Psoas muscle (tissue), 7 donors: ENCODE measurements at regions not wholly inside any gene's neighbourhood (a gene's known extent, or its start where the extent isn't known, plus 50 kb on each side); places are given as distances from the start of the nearest gene placed in this dataset.

Experiments
- ATAC-seq, 4 donors: fragments of 200-7000 bp; cut with Tn5 transposase; one replicate each; pipeline ENCODE4 v1.9.1; 2020; ENCODE audit warnings: moderate library complexity in 3 of 4, mild to moderate bottlenecking in 2 of 4
- DNase-seq, 2 donors: peaks; one replicate each; pipeline ENCODE4 v3.0.0-alpha.2; 2020
- H3K27ac ChIP-seq: fragments of 200-600 bp; one replicate; pipeline ENCODE4 v1.8.0; 2022
- H3K27me3 ChIP-seq, 3 donors: fragments of 200-600 bp in 1 of 3; one replicate each; pipeline versions ENCODE4 v1.6.1 to v1.8.0; 2013 to 2022; ENCODE audit warnings: low read length in 2 of 3, mild to moderate bottlenecking in 2 of 3, moderate library complexity in 1 of 3; ENCODE audit not compliant: insufficient read depth in 3 of 3
- H3K36me3 ChIP-seq, 2 donors: fragments of 200-600 bp in 1 of 2; one replicate each; pipeline versions ENCODE4 v1.6.1 to v1.8.0; 2013 to 2022; ENCODE audit warnings: low read depth in 1 of 2, mild to moderate bottlenecking in 1 of 2, moderate library complexity in 1 of 2; ENCODE audit not compliant: insufficient read depth in 1 of 2
- H3K4me1 ChIP-seq: fragments of 200-600 bp; one replicate; pipeline ENCODE4 v1.8.0; 2022
- H3K4me3 ChIP-seq: fragments of 200-600 bp; one replicate; pipeline ENCODE4 v1.8.0; 2022; ENCODE audit warnings: mild to moderate bottlenecking
- H3K9me3 ChIP-seq: fragments of 200-600 bp; one replicate; pipeline ENCODE4 v1.8.0; 2022
- CTCF ChIP-seq: fragments of 200-600 bp; IDR thresholded peaks from one replicate; pipeline ENCODE4 v1.8.0; 2022; ENCODE audit warnings: antibody characterized with exemption
- WGBS, 3 donors: extraction: QIAGEN DNeasy Blood & Tissue Kit; methylation state at CpG; one replicate each; pipeline versions ENCODE4 v1.1.6 to v1.1.7; 2013; 5-methylcytosine and 5-hydroxymethylcytosine counted together
- intact Hi-C, 2 donors: fragments of 100-400 bp; cut with DNase I; formaldehyde crosslinking; loops; one replicate each; pipeline versions ENCODE4 v1.11.0 to v1.14.2; 2022
- donor health status: healthy with polysubstance abuse.
- donor health status: DM: no; HTN: no; CAD: no; lungs with moderate emphysema.
- donor health status: Bipolar disorder and iron deficiency.
- donor health status: healthy.
- donor health status: DM: yes; HTN: yes; CAD: no.
- donor health status: DM: no; HTN: no; CAD: no.
- donor health status: DM: yes; HTN: yes; CAD: no.

GRCh38 chr4:141339391-141339790 lies 118.7 kb downstream of the ZNF330 start:
- Histone ChIP-seq H3K36me3 (no peaks in the 10 kb centered on the region), H3K4me1 (no peaks in the 10 kb centered on the region), H3K9me3 (no peaks in the 10 kb centered on the region), H3K27me3 (no peaks in the 10 kb centered on the region), H3K27ac (no peak overlapping the region), H3K4me3 (no peak overlapping the region)
- DNase-seq (no peak), ATAC-seq (no peak)
- WGBS, 3 donors: 64 to 77% (median 76%) methylated on average over 3 of the region's 3 CpGs
- no peak for TF ChIP-seq CTCF
- intact Hi-C loops: loop anchor here in 1 of 2 donors (5.0 kb wide), 1 partner anchor 298 kb away; the partner anchor contains the start of gene IL15

- no peak for ATAC-seq
- Histone ChIP-seq H3K27ac (no peak overlapping the region), H3K36me3 (no peaks in the 10 kb centered on the region), H3K4me3 (no peak overlapping the region), H3K27me3 (no peaks in the 10 kb centered on the region), H3K9me3 (no peaks in the 10 kb centered on the region), H3K4me1 (no peaks in the 10 kb centered on the region)
- no peak for DNase-seq
- intact Hi-C loops: loop anchor here (5.0 to 10.0 kb wide), 2 partner anchors 297 to 375 kb away; partner anchors contain the start of gene IL15 (in 1 of the 2)
- no peak for TF ChIP-seq CTCF
Measured at GRCh38 chr4:141339966-141340365, 119.3 kb downstream of the ZNF330 start.

DNA sequence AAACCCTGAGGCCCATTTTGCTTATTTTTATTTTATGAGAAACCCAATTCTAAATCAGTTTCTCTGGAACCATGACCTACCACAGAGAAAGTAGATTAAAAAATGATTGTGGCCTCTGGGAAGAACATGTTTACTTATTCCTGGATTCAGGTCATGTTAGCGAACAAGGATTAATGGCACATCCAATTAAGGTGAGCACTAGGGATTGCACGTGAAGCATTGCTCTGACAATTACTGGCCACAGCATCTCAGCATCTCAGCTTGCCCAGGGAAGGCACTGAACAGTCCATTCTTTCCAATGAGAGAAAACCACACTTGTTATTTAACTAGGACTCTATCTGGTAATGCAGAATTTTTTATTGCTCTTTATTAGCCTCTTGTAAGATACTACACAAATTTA lies 119.8 kb downstream of the ZNF330 start:
- H3K9me3 ChIP-seq: no peaks in the 10 kb centered on the region
- H3K27me3 ChIP-seq: no peaks in the 10 kb centered on the region
- no peak for DNase-seq
- H3K27ac ChIP-seq: no peak overlapping the region
- no peak for TF ChIP-seq CTCF
- ATAC-seq: no peak
- H3K4me3 ChIP-seq: no peak overlapping the region
- 89 to 95% (median 93%) methylated on average over 2 of the region's 2 CpGs for WGBS, 3 donors
- H3K4me1 ChIP-seq: no peaks in the 10 kb centered on the region
- H3K36me3 ChIP-seq: no peaks in the 10 kb centered on the region
- intact Hi-C loops: loop anchor here in 1 of 2 donors (10.0 kb wide), 1 partner anchor 374 kb away; no protein-coding TSS in a partner anchor

DNA sequence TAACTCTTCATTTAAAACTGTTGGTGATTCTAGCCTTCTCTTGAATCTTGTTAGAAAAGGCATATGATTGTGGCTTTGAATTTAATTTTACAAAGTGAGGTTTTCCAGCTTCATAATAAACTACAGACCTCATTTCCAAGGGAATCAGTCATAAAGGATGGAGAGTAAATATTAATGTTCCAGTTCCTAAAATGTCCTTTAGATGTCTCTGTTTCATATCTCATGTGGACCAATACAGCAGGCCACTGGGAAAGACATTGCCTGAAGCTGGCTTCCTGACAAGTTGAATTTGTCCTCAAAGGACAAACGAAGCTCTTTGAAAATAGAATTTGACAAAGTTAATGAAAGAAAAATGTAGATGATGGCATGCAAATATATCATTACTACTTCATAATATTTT lies 125.4 kb downstream of the ZNF330 start:
- Histone ChIP-seq H3K9me3 (no peaks in the 10 kb centered on the region), H3K4me3 (no peak overlapping the region), H3K27ac (no peak overlapping the region), H3K4me1 (no peaks in the 10 kb centered on the region), H3K36me3 (no peaks in the 10 kb centered on the region), H3K27me3 (no peaks in the 10 kb centered on the region)
- TF ChIP-seq CTCF: peak; percentile 67
- intact Hi-C loops: loop anchor here (5.0 to 10.0 kb wide), 3 partner anchors 311 to 369 kb away; no protein-coding TSS in a partner anchor
- ATAC-seq: peak; percentile 66 to 87 (median 77)
- 0 to 7% (median 3%) methylated on average over 1 of the region's 1 CpG for WGBS, 3 donors
- no peak for DNase-seq

- H3K27me3 ChIP-seq: no peaks in the 10 kb centered on the region
- no peak overlapping the region for H3K4me3 ChIP-seq
- intact Hi-C loops: loop anchor here (5.0 to 10.0 kb wide), 3 partner anchors 310 to 367 kb away; no protein-coding TSS in a partner anchor
- no peak overlapping the region for H3K27ac ChIP-seq
- no peaks in the 10 kb centered on the region for H3K36me3 ChIP-seq
- no peak for TF ChIP-seq CTCF
- no peaks in the 10 kb centered on the region for H3K9me3 ChIP-seq
- peak in 1 of 4 donors; percentile 33 for ATAC-seq
- no peak for DNase-seq
- H3K4me1 ChIP-seq: no peaks in the 10 kb centered on the region
- WGBS, 3 donors: 52 to 69% (median 54%) methylated on average over 2 of the region's 2 CpGs
Measured at GRCh38 chr4:141347684-141348083, 127.0 kb downstream of the ZNF330 start.
